GM18519 (cell line): ENCODE measurements at regions not wholly inside any gene's neighbourhood (a gene's known extent, or its start where the extent isn't known, plus 50 kb on each side); places are given as distances from the start of the nearest gene placed in this dataset.
"Not testable (repeated sequence)": the region's sequence is repeated elsewhere in the genome, so short reads cannot be mapped to it uniquely, and the experiment has no call there.

ENCODE experiments used
- ATAC-seq: cut with Tn5 transposase; IDR thresholded peaks from one replicate; pipeline ENCODE4 v1.9.1; 2021; ENCODE audit warnings: mild to moderate bottlenecking, moderate library complexity; ENCODE audit not compliant: unreplicated experiment, low FRiP score

DNA sequence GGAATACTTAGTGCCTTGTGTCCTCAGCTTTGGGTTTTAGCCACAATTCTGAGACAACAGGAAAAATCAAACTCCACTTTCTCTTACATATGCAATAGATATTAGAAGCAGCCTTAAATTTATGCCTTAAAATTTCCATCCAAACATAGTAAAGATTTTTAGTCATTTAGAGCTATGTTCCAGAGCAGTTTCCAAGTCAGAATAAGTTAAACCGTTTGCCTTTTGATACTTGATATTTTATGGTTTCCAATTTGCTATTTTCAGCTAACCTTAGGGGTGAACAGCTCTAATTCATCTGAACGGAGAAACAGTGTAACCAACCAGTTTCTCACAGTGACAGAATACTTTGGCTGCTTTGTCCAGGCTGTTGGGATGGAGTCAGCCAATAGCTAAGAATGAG is 125.8 kb upstream of the RXFP1 start:
- ATAC-seq: no peak

DNA sequence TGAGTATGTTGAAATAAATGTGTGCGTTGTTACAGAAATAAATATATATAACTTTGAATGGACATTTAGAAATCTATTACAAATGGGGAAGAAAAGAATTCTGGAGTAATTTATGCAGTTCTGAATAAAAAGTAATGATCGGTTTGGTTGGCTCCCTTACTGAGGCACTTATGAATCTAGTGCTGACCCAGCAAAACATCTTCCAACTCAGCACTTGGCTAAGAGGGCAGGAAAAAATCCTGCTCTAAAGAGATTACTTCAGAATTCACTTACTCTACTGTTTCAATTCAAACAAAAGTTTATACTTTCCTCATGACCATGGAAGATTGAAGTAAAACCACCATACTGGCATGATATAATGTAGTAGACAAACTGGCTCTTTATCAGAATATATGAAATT is 123.9 kb upstream of the RXFP1 start:
- ATAC-seq: no peak

DNA sequence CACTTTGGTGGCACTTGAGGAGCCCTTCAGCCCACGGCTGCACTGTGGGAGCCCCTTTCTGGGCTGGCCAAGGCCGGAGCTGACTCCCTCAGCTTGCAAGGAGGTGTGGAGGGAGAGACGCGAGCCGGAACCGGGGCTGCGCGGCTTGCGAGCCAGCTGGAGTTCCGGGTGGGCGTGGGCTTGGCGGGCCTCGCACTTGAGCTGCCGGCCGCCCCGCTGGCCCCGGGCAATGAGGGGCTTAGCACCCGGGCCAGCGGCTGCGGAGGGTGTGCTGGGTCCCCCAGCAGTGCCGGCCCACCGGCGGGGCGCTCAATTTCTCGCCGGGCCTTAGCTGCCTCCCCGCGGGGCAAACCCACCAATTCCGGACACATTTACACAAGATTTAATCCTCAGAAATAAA is 113.7 kb upstream of the RXFP1 start:
- not testable (repeated sequence) for ATAC-seq

DNA sequence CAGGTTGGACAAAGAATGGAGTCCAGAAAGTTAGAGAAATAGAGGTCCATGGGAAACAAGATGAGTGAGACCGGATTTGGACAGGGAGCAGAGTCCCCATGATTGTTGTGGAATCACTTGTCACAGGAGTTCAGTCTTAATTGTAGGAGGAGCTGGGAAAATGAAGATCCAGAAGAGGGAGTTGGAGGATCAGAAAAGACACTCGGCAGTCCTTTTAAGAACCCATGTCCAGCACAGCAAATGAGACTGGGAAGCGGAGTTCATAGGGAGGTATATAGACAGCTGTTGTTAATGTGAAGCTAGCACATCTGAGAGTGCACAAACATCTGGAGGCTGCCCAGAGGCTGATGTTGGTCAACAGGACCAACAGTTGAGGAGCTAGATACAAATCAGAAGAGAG is 111.4 kb upstream of the RXFP1 start:
- no peak for ATAC-seq

DNA sequence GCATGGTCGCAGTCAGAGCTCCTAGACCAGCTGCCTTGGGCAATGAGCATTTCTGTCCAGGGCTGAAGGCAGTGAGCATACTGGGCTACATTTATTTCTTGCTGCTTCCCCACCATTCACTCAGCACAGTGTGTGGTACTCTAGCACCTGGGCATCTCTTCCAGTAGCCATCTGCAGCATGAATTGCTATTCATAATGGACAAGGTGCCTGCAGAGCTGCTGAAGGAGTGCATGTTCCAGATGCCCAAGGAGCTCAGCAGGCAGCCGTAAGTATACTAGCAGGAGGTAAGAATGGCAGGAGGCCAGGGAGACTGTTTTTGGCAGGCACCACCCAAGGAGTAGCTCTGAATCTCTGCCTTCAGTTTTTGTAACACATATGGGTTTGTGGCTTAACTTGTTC is 110.4 kb upstream of the RXFP1 start:
- ATAC-seq: no peak

DNA sequence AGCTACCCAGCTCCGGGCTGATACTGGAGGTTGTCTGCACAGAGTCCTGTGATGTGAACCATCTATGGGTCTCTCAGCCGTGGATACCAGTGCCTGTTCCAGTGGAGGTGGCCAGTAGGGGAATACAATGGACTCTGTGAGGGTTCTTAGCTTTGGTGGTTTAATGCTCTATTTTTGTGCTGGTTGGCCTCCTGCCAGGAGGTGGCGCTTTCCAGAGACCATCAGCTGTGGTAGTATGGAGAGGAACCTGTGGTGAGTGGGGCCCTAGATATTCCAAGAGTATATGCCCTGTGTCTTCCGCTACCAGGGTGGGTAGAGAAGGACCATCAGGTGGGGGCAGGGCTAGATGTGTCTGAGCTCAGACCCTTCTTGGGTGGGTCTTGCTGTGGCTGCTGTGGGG is 103.0 kb upstream of the RXFP1 start:
- ATAC-seq: not testable (repeated sequence)

DNA sequence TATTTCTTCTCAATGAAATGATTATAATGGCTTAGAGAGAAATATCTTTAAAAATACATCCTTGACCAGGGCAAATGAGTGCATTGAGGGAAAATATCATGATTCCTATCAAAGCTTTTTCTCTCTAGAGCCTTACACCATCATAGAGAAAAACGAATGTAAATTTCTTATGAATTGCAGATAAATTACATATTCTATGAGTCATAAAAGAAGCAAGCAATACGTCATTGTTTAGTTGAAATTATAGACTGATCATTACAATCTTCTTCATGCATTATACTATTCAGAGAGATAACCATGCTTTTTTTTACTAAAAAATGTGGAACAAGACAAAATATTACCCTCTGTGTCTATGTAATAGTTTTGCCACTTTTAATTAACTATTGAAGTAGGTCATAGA is 100.9 kb upstream of the RXFP1 start:
- ATAC-seq: no peak

DNA sequence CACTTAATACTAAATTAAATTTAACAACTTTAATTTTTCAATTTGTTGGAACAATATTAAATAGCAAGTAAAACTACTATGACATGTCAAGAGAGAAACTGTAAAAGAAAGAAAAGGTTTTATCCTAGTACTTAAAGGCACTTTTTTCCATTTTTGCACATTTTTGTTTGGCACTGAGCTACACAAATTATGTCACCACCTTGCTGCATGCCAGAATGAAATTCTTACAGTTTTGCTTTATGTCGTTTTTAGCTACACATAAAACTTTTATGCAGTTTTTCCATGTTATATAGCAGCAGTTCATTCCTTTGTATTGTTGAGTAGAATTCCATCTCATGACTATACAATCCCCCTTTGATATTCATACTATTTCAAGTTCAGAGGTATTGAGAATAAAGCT is 99.1 kb upstream of the RXFP1 start:
- ATAC-seq: no peak

DNA sequence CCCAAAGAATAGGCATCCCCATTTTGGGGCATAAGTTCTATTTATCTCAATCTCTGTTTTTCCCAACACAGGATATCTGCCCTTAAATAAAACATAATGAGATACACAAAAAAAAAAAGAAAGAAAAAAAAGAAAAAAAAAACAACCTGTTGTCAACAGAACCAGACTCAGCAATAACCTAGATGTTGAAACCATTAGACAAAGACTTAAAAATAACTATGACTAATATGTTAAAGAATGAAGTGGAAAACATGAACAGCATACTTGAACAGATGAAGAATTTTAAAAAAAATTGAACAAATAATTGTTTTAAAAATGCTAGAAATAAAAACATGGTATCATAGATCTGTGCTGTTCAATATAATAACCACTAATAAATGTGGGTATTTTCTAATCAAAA is 93.4 kb upstream of the RXFP1 start:
- ATAC-seq: no peak

DNA sequence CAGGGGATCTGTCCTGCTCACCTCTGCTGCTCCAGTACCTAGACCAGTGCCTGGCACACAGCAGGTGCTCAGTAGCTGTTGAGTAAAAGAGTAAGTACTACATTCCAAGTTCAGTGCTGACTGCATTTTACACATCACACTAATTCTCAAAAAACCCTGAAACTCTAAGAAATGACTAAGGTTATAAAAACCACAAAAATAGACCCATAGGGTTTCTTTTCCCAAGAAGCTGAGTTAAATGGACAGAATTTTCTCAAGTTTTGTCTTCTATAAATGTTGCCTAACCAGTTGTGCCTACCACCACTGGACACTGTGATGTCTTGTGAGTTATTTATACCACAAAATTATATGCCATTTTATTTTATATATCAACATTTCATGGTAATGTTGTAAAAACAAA is 78.9 kb upstream of the RXFP1 start:
- ATAC-seq: no peak

DNA sequence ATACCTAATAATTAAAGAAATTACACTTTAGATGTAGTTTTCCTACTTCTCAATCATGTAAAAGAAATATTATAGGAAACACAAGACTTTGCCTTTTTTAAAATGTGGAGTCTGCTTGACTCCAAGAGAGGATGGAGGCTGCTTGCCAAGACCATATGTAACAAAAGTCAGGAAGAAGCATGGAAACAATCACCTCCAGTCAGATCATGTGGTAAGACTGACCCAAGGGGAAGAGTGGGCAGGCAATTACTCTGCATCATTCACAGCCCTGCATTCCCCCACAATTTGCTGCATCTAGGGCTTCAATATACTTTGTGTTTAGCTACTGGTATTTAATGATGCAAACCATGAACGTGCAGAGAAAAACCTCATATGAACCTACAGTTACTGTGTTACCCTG is 78.0 kb upstream of the RXFP1 start:
- no peak for ATAC-seq

DNA sequence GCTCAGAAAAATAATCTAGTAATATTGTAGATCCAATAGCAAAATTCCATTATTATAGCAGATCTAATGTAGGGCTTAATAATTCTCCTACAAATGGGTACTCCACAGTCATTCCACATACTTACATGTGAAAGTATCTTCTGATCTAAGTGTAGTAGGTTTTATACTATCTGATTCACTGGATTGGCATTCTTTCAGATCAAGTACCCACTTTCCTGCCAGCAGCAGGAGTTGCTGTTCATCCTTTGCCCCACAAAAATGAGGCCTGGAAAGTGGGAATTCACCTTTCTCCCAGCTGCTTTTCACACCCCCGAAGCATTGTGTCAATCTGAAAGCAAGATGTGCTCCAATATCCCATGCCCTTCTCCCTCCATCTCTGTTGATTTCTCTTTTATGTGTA is 77.1 kb upstream of the RXFP1 start:
- ATAC-seq: no peak

DNA sequence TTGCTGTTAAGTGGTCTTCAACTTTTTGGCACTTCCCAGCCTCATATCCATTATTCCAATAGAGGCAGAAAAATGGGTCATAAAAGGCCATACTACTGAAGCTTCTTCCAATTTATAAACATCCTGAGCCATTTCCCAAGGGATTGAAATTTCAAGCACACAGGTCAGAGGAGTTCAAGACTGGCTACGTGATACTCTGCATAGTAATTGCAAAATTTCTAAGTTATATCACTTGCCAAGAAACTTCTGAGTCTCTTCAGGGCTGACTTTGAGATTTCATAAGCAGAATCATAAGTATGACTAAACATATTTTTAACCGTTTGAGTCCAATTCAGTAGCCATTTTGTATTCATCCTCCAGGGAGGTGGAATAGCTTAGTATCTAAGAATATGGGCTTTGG is 75.6 kb upstream of the RXFP1 start:
- no peak for ATAC-seq

DNA sequence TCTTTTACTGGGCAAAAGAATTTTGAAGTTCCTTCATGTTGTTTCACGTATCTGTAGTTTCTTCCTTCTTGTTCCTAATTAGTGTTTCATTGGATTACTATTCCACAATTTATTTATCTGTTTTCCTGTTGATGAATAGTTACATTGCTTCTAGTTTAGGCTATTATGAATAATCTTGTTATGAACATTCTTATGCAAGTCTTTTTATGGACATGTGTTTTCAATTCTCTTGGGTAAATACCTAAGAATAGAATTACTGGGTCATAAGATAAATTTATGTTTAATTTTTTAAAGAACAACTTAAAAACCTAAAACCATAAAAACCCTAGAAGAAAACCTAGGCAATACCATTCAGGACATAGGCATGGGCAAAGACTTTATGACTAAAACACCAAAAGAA is 70.9 kb upstream of the RXFP1 start:
- ATAC-seq: no peak

DNA sequence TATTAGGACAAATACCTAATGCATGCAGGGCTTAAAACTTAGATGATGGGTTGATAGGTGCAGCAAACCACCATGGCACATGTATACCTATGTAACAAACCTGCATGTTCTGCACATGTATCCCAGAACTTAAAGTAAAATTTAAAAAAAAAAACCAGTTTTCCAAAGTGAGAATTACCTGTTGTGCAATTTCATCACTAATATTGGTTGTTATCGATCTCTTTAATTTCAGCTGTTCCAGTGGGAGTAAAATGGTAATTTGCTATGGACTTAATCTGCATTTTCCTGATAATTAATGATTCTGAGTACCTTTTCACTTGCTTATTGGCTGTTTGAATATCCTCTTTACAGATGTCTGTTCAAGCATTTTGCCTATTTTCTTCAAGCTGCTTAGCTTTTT is 69.6 kb upstream of the RXFP1 start:
- not testable (repeated sequence) for ATAC-seq

DNA sequence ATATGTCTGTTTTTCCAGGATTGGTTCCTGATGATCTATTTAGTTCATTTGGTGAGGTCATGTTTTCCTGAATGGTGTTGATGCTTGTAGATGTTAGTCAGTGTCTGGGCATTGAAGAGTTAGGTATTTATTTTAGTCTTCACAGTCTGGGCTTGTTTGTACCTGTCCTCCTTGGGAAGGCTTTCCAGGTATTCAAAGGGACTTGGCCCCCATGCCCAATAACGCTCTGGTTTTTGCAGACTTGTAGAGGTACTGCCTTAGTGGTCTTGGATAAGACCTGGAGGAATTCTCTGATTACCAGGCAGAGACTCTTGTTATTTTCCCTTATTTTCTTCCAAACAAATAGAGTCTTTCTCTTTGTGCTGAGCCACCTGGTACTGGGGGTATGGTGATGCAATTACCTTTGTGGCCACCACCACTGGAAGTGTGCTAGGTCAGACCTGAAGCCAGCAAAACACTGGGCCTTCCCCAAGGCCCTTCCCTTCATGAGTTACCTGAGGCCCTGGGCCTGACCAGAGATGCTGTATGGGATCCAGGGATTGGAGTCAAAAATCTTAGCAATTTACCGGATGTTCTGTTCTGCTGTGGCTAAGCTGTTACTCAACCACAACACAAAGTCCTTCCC is 63.3 kb upstream of the RXFP1 start:
- no peak for ATAC-seq

DNA sequence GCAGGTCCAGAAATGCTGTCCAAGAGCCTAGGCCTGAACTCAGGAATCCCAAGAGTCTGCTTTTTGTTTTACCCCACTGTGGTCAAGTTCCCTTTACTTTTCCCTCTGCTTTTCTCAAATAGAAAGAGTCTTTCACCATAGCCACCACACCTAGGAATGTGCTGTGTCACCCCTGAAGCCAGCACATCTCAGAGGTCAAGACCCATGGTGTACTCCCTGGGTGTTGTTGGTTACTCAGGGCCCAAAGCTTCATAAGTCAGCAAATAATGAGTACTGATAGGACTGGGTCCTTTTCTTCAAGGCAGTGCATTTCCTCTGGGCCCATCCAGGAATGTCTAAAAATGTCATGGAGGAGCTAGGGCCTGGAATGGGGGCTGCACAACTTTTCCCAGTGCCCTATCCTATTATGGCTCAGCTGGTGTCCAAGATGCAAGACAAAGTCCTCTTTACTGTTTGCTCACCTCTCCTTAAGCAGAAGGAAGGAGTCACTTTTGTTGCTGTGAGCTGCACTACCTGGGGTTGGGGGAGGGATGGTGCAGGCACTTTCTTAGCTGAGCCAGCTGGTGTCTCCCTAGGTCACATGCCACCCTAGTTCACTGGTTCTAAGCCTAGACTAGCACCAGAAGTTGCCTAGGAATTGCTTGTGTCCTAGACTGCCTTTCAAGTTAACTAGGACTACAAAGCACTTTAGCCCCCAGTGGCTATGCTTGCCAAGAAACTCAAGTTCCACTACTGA is 62.4 kb upstream of the RXFP1 start:
- no peak for ATAC-seq

DNA sequence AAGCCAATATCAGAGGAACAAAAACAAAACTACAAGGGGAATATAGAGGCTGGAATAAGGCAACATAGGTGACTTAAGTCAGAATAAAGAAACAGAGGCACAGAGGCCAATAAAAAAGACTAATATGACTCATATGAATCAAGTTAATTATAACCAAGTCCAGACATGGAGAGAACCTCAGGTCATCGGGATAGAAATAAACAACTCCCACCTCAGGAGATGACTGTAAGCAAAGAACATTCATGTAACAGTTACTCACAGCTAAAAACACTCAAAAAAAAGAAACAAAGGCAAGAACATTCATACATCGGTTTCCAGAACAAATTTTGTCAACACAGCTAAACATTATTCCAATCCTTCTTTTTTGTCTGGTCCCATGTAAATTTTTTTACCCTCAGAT is 60.3 kb upstream of the RXFP1 start:
- no peak for ATAC-seq

DNA sequence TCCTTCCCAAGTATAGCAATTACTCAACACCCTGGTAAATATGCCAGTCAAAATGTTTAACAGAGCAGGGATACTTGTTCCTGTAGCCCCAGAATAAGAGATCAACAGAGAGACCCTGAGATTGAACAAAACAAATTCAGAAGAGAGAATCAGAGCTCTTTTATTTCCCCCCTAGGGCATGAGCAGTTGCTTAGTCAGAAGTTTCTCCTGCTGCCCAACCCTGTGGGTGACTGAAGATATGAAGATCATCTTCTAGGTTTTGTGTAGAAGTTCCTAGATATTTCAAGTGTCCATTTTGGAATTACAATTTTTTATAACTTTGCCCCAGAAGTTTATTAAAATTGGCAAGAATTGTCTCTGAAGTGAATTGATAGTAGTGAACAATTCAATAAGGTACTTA is 59.1 kb upstream of the RXFP1 start:
- ATAC-seq: no peak
